ENCODE measurements at regions not wholly inside any gene's neighbourhood (a gene's known extent, or its start where the extent isn't known, plus 50 kb on each side); places are given as distances from the start of the nearest gene placed in this dataset.

GRCh38 chr2:228860601-228861285, 410.3 kb downstream of the PID1 start:
- no peaks in the 10 kb centered on the region for H3K27me3 ChIP-seq (ENCODE audit: low read depth, low read length)
- H3K36me3 ChIP-seq (ENCODE audit: control insufficient read depth in 1 of 2, insufficient read depth in 2 of 2, low read length in 2 of 2): no peaks in the 10 kb centered on the region
- no peaks in the 10 kb centered on the region for H3K9me3 ChIP-seq (ENCODE audit: control insufficient read depth in 1 of 2, low read length in 2 of 2)
- no peaks in the 10 kb centered on the region for H3K4me1 ChIP-seq (ENCODE audit: control insufficient read depth in 1 of 2, insufficient read depth in 2 of 2, low read length in 2 of 2)
- H3K4me3 ChIP-seq (ENCODE audit: low read depth in 1 of 2, low read length in 2 of 2): no peak overlapping the region
- no peak overlapping the region for H3K27ac ChIP-seq (ENCODE audit: low read length)

GRCh38 chr2:228853151-228853550, 417.9 kb downstream of the PID1 start:
- no peaks in the 10 kb centered on the region for H3K9me3 ChIP-seq (ENCODE audit: control insufficient read depth in 1 of 2, low read length in 2 of 2)
- H3K27me3 ChIP-seq (ENCODE audit: low read depth, low read length): no peaks in the 10 kb centered on the region
- H3K27ac ChIP-seq (ENCODE audit: low read length): no peak overlapping the region
- no peak overlapping the region for H3K4me3 ChIP-seq (ENCODE audit: low read depth in 1 of 2, low read length in 2 of 2)
- no peaks in the 10 kb centered on the region for H3K36me3 ChIP-seq (ENCODE audit: control insufficient read depth in 1 of 2, insufficient read depth in 2 of 2, low read length in 2 of 2)
- H3K4me1 ChIP-seq (ENCODE audit: control insufficient read depth in 1 of 2, insufficient read depth in 2 of 2, low read length in 2 of 2): no peaks in the 10 kb centered on the region

GRCh38 chr2:228848638-228849037, 422.4 kb downstream of the PID1 start:
- Histone ChIP-seq H3K9me3 (ENCODE audit: control insufficient read depth in 1 of 2, low read length in 2 of 2) (no peaks in the 10 kb centered on the region), H3K4me3 (ENCODE audit: low read depth in 1 of 2, low read length in 2 of 2) (no peak overlapping the region), H3K4me1 (ENCODE audit: control insufficient read depth in 1 of 2, insufficient read depth in 2 of 2, low read length in 2 of 2) (no peaks in the 10 kb centered on the region), H3K36me3 (ENCODE audit: control insufficient read depth in 1 of 2, insufficient read depth in 2 of 2, low read length in 2 of 2) (no peaks in the 10 kb centered on the region), H3K27me3 (ENCODE audit: low read depth, low read length) (no peaks in the 10 kb centered on the region), H3K27ac (ENCODE audit: low read length) (no peak overlapping the region)

- Histone ChIP-seq H3K36me3 (ENCODE audit: control insufficient read depth in 1 of 2, insufficient read depth in 2 of 2, low read length in 2 of 2) (no peaks in the 10 kb centered on the region), H3K4me3 (ENCODE audit: low read depth in 1 of 2, low read length in 2 of 2) (no peak overlapping the region), H3K27me3 (ENCODE audit: low read depth, low read length) (no peaks in the 10 kb centered on the region), H3K27ac (ENCODE audit: low read length) (no peak overlapping the region), H3K4me1 (ENCODE audit: control insufficient read depth in 1 of 2, insufficient read depth in 2 of 2, low read length in 2 of 2) (no peaks in the 10 kb centered on the region), H3K9me3 (ENCODE audit: control insufficient read depth in 1 of 2, low read length in 2 of 2) (no peaks in the 10 kb centered on the region)
Observed at GRCh38 chr2:228847684-228848083, 423.4 kb downstream of the PID1 start.

- Histone ChIP-seq H3K27ac (ENCODE audit: low read length) (no peak overlapping the region), H3K27me3 (ENCODE audit: low read depth, low read length) (no peaks in the 10 kb centered on the region), H3K4me1 (ENCODE audit: control insufficient read depth in 1 of 2, insufficient read depth in 2 of 2, low read length in 2 of 2) (no peaks in the 10 kb centered on the region), H3K4me3 (ENCODE audit: low read depth in 1 of 2, low read length in 2 of 2) (no peak overlapping the region), H3K36me3 (ENCODE audit: control insufficient read depth in 1 of 2, insufficient read depth in 2 of 2, low read length in 2 of 2) (no peaks in the 10 kb centered on the region), H3K9me3 (ENCODE audit: control insufficient read depth in 1 of 2, low read length in 2 of 2) (no peaks in the 10 kb centered on the region)
Observed at GRCh38 chr2:228846161-228846560, 424.9 kb downstream of the PID1 start.

- Histone ChIP-seq H3K9me3 (ENCODE audit: control insufficient read depth in 1 of 2, low read length in 2 of 2) (no peaks in the 10 kb centered on the region), H3K4me1 (ENCODE audit: control insufficient read depth in 1 of 2, insufficient read depth in 2 of 2, low read length in 2 of 2) (no peaks in the 10 kb centered on the region), H3K4me3 (ENCODE audit: low read depth in 1 of 2, low read length in 2 of 2) (no peak overlapping the region), H3K27me3 (ENCODE audit: low read depth, low read length) (no peaks in the 10 kb centered on the region), H3K27ac (ENCODE audit: low read length) (no peak overlapping the region), H3K36me3 (ENCODE audit: control insufficient read depth in 1 of 2, insufficient read depth in 2 of 2, low read length in 2 of 2) (no peaks in the 10 kb centered on the region)
Observed at GRCh38 chr2:228845162-228845925, 425.7 kb downstream of the PID1 start.

GRCh38 chr2:228841877-228842276, 429.2 kb downstream of the PID1 start:
- no peak overlapping the region for H3K4me3 ChIP-seq (ENCODE audit: low read depth in 1 of 2, low read length in 2 of 2)
- H3K4me1 ChIP-seq (ENCODE audit: control insufficient read depth in 1 of 2, insufficient read depth in 2 of 2, low read length in 2 of 2): no peaks in the 10 kb centered on the region
- no peaks in the 10 kb centered on the region for H3K9me3 ChIP-seq (ENCODE audit: control insufficient read depth in 1 of 2, low read length in 2 of 2)
- no peaks in the 10 kb centered on the region for H3K36me3 ChIP-seq (ENCODE audit: control insufficient read depth in 1 of 2, insufficient read depth in 2 of 2, low read length in 2 of 2)
- H3K27me3 ChIP-seq (ENCODE audit: low read depth, low read length): no peaks in the 10 kb centered on the region
- H3K27ac ChIP-seq (ENCODE audit: low read length): no peak overlapping the region

- no peaks in the 10 kb centered on the region for H3K27me3 ChIP-seq (ENCODE audit: low read depth, low read length)
- H3K4me1 ChIP-seq (ENCODE audit: control insufficient read depth in 1 of 2, insufficient read depth in 2 of 2, low read length in 2 of 2): no peaks in the 10 kb centered on the region
- no peak overlapping the region for H3K27ac ChIP-seq (ENCODE audit: low read length)
- H3K4me3 ChIP-seq (ENCODE audit: low read depth in 1 of 2, low read length in 2 of 2): no peak overlapping the region
- H3K9me3 ChIP-seq (ENCODE audit: control insufficient read depth in 1 of 2, low read length in 2 of 2): no peaks in the 10 kb centered on the region
- H3K36me3 ChIP-seq (ENCODE audit: control insufficient read depth in 1 of 2, insufficient read depth in 2 of 2, low read length in 2 of 2): no peaks in the 10 kb centered on the region
Observed at GRCh38 chr2:228841475-228841874, 429.6 kb downstream of the PID1 start.

- H3K4me3 ChIP-seq (ENCODE audit: low read depth in 1 of 2, low read length in 2 of 2): no peak overlapping the region
- no peak overlapping the region for H3K27ac ChIP-seq (ENCODE audit: low read length)
- H3K27me3 ChIP-seq (ENCODE audit: low read depth, low read length): no peaks in the 10 kb centered on the region
- H3K9me3 ChIP-seq (ENCODE audit: control insufficient read depth in 1 of 2, low read length in 2 of 2): no peaks in the 10 kb centered on the region
- no peaks in the 10 kb centered on the region for H3K36me3 ChIP-seq (ENCODE audit: control insufficient read depth in 1 of 2, insufficient read depth in 2 of 2, low read length in 2 of 2)
- H3K4me1 ChIP-seq (ENCODE audit: control insufficient read depth in 1 of 2, insufficient read depth in 2 of 2, low read length in 2 of 2): no peaks in the 10 kb centered on the region
Observed at GRCh38 chr2:228840743-228841114, 430.4 kb downstream of the PID1 start.

- no peaks in the 10 kb centered on the region for H3K4me1 ChIP-seq (ENCODE audit: control insufficient read depth in 1 of 2, insufficient read depth in 2 of 2, low read length in 2 of 2)
- H3K4me3 ChIP-seq (ENCODE audit: low read depth in 1 of 2, low read length in 2 of 2): no peak overlapping the region
- no peaks in the 10 kb centered on the region for H3K36me3 ChIP-seq (ENCODE audit: control insufficient read depth in 1 of 2, insufficient read depth in 2 of 2, low read length in 2 of 2)
- no peaks in the 10 kb centered on the region for H3K9me3 ChIP-seq (ENCODE audit: control insufficient read depth in 1 of 2, low read length in 2 of 2)
- H3K27me3 ChIP-seq (ENCODE audit: low read depth, low read length): no peaks in the 10 kb centered on the region
- no peak overlapping the region for H3K27ac ChIP-seq (ENCODE audit: low read length)
Observed at GRCh38 chr2:228840113-228840742, 430.9 kb downstream of the PID1 start.

- Histone ChIP-seq H3K4me3 (ENCODE audit: low read depth in 1 of 2, low read length in 2 of 2) (no peak overlapping the region), H3K36me3 (ENCODE audit: control insufficient read depth in 1 of 2, insufficient read depth in 2 of 2, low read length in 2 of 2) (no peaks in the 10 kb centered on the region), H3K9me3 (ENCODE audit: control insufficient read depth in 1 of 2, low read length in 2 of 2) (no peaks in the 10 kb centered on the region), H3K27ac (ENCODE audit: low read length) (no peak overlapping the region), H3K27me3 (ENCODE audit: low read depth, low read length) (no peaks in the 10 kb centered on the region), H3K4me1 (ENCODE audit: control insufficient read depth in 1 of 2, insufficient read depth in 2 of 2, low read length in 2 of 2) (no peaks in the 10 kb centered on the region)
Observed at GRCh38 chr2:228839421-228839876, 431.6 kb downstream of the PID1 start.
